HCT116 (cell line): ENCODE measurements at regions not wholly inside any gene's neighbourhood (a gene's known extent, or its start where the extent isn't known, plus 50 kb on each side); places are given as distances from the start of the nearest gene placed in this dataset.

Source experiments
- ATF3 ChIP-seq: IDR thresholded peaks from 2 replicates; pipeline ENCODE4 v1.6.1; 2012
- CEBPB ChIP-seq: IDR thresholded peaks from 2 replicates; pipeline ENCODE4 v1.6.1; 2012; ENCODE audit warnings: low read depth
- CTCF ChIP-seq, 3 experiments: fragments of 200-600 bp in 1 of 3; sonication (generic) in 1 of 3; IDR thresholded peaks in 2 of 3; conservative IDR thresholded peaks in 1 of 3; 2 replicates each; pipeline ENCODE4 v1.5.1; 2012 to 2017; ENCODE audit warnings: low read depth in 2 of 3, low read length in 2 of 3, antibody characterized with exemption in 1 of 3, borderline replicate concordance in 1 of 3, control low read depth in 1 of 3, mild to moderate bottlenecking in 1 of 3, mixed read lengths in 1 of 3, mixed run types in 1 of 3, moderate library complexity in 1 of 3; ENCODE audit not compliant: insufficient read depth in 1 of 3
- EZH2 ChIP-seq: fragments of 200-600 bp; sonication (generic); IDR thresholded peaks from 2 replicates; pipeline ENCODE4 v1.6.1; 2017; ENCODE audit warnings: antibody characterized with exemption, mixed run types
- MAX ChIP-seq: IDR thresholded peaks from 2 replicates; pipeline ENCODE4 v1.6.1; 2012
- POLR2A ChIP-seq: IDR thresholded peaks from 2 replicates; pipeline ENCODE4 v1.7.0; 2011; ENCODE audit warnings: borderline replicate concordance; ENCODE audit not compliant: insufficient read depth, insufficient read length; ENCODE audit errors: extremely low read depth
- POLR2AphosphoS5 ChIP-seq: IDR thresholded peaks from 2 replicates; pipeline ENCODE4 v1.6.1; 2011; ENCODE audit warnings: mild to moderate bottlenecking, low read depth, low read length, moderate library complexity
- RAD21 ChIP-seq: IDR thresholded peaks from 2 replicates; pipeline ENCODE4 v1.6.1; 2012; ENCODE audit warnings: low read depth, mild to moderate bottlenecking
- REST ChIP-seq: IDR thresholded peaks from 2 replicates; pipeline ENCODE4 v1.6.1; 2012; ENCODE audit warnings: low read depth
- YY1 ChIP-seq: IDR thresholded peaks from 2 replicates; pipeline ENCODE4 v1.6.1; 2011; ENCODE audit warnings: low read length, low read depth, moderate library complexity, mild to moderate bottlenecking; ENCODE audit not compliant: insufficient replicate concordance; ENCODE audit errors: extremely low read depth

- TF ChIP-seq CTCF (IDR thresholded peaks at IDR 0.05 in 2 of 3, conservative IDR thresholded peaks at IDR 0.05 in 1 of 3; ENCODE audit: borderline replicate concordance in 1 of 3, insufficient read depth in 1 of 3, low read depth in 2 of 3, low read length in 2 of 3) (peak in 1 of 3 experiments; percentile 37; a peak in 2 of 6 replicates), POLR2A (no peak), MAX (no peak), RAD21 (no peak), CEBPB (no peak), ATF3 (no peak), EZH2 (no peak), REST (no peak), YY1 (no peak), POLR2AphosphoS5 (no peak)
Measured at GRCh38 chr13:61255040-61255796, 160.4 kb downstream of the PCDH20 start.
